Endothelial cell of umbilical vein (primary cell): ENCODE measurements at regions not wholly inside any gene's neighbourhood (a gene's known extent, or its start where the extent isn't known, plus 50 kb on each side); places are given as distances from the start of the nearest gene placed in this dataset.

Source experiments
- BruUV-seq: library from RNA; stranded (reverse); fragments of 400-500 nt; replicated peaks from 2 replicates; lab custom pipeline; 2021; lab: Mats Ljungman, UMichigan
- CTCF ChIA-PET: fragments of 300-600, 350-600 bp; sonication (Branson Sonifier 250); formaldehyde crosslinking; loops from one replicate; lab custom pipeline; 2021; ENCODE audit warnings: antibody characterized with exemption, inconsistent platforms; lab: Charles Lee
- POLR2A ChIA-PET: fragments of 300-600, 350-600 bp; sonication (Branson Sonifier 250); formaldehyde crosslinking; loops from one replicate; lab custom pipeline; 2021; ENCODE audit warnings: antibody characterized with exemption, inconsistent platforms; lab: Charles Lee
- DNase-seq: peaks from one replicate; pipeline ENCODE4 v3.0.0-alpha.2; 2011; ENCODE audit warnings: low read depth, low spot score
- FAIRE-seq: peaks from 2 replicates; lab custom pipeline; 2011; peaks lifted over from hg19 to GRCh38; lab: Jason Lieb, UNC
- H2AFZ ChIP-seq: 2 replicates; pipeline ENCODE4 v1.6.0; 2012; ENCODE audit warnings: low read depth, low read length, control low read depth, inconsistent platforms
- H3K27ac ChIP-seq: 2 replicates; pipeline ENCODE4 v1.5.1; 2011; ENCODE audit warnings: low read depth, mild to moderate bottlenecking, control low read depth, low read length, moderate library complexity; ENCODE audit not compliant: insufficient read depth
- H3K27me3 ChIP-seq, 2 experiments: 2 replicates each; pipeline versions ENCODE4 v1.6.0 to v1.6.1; 2011; ENCODE audit warnings: low read length in 2 of 2, mixed read lengths in 1 of 2; ENCODE audit not compliant: control insufficient read depth in 2 of 2, insufficient read depth in 2 of 2
- H3K36me3 ChIP-seq, 2 experiments: 2 replicates in 1 of 2; 3 replicates in 1 of 2; pipeline ENCODE4 v1.5.1; 2011; ENCODE audit warnings: low read length in 2 of 2, mild to moderate bottlenecking in 1 of 2, moderate library complexity in 1 of 2; ENCODE audit not compliant: control insufficient read depth in 2 of 2, insufficient read depth in 2 of 2; ENCODE audit errors: extremely low read depth in 1 of 2
- H3K4me1 ChIP-seq: 3 replicates; pipeline ENCODE4 v1.5.1; 2011; ENCODE audit warnings: mild to moderate bottlenecking, low read length; ENCODE audit not compliant: control insufficient read depth, insufficient read depth; ENCODE audit errors: extremely low read depth
- H3K4me2 ChIP-seq: 2 replicates; pipeline ENCODE4 v1.6.1; 2011; ENCODE audit warnings: low read length, control low read depth, mixed read lengths; ENCODE audit not compliant: insufficient read depth
- H3K4me3 ChIP-seq, 3 experiments: fragments of 200-600 bp in 1 of 3; sonication (generic), shearing (Covaris generic) in 1 of 3; replicated peaks in 1 of 3; 2 replicates each; pipeline ENCODE4 v1.5.1; 2011 to 2016; ENCODE audit warnings: control low read depth in 3 of 3, low read length in 3 of 3, mild to moderate bottlenecking in 2 of 3, inconsistent platforms in 1 of 3, low read depth in 1 of 3, moderate library complexity in 1 of 3; ENCODE audit not compliant: insufficient read depth in 1 of 3
- H3K79me2 ChIP-seq: 2 replicates; pipeline ENCODE4 v1.6.0; 2012; ENCODE audit warnings: low read length, inconsistent platforms; ENCODE audit not compliant: control insufficient read depth, insufficient read depth
- H3K9ac ChIP-seq: replicated peaks from 2 replicates; pipeline ENCODE3; 2011; ENCODE audit warnings: low read length, control low read depth; ENCODE audit not compliant: insufficient read depth; ENCODE audit errors: extremely low read depth
- H3K9me1 ChIP-seq: replicated peaks from 3 replicates; pipeline ENCODE4 v1.6.0; 2011; ENCODE audit warnings: mild to moderate bottlenecking, low read length; ENCODE audit not compliant: control insufficient read depth, insufficient read depth; ENCODE audit errors: extremely low read depth
- H3K9me3 ChIP-seq: replicated peaks from 2 replicates; pipeline ENCODE4 v1.5.1; 2012; ENCODE audit warnings: low read length, inconsistent platforms; ENCODE audit not compliant: control insufficient read depth, insufficient read depth
- H4K20me1 ChIP-seq: replicated peaks from 2 replicates; pipeline ENCODE3; 2011; ENCODE audit warnings: mild to moderate bottlenecking, low read length; ENCODE audit not compliant: control insufficient read depth, insufficient read depth; ENCODE audit errors: extremely low read depth
- CTCF ChIP-seq, 2 donors: IDR thresholded peaks; 1 replicate in 1 of 2; 2 replicates in 1 of 2; pipeline ENCODE4 v1.5.1; 2011; ENCODE audit warnings: low read length in 2 of 2, mild to moderate bottlenecking in 2 of 2, moderate library complexity in 2 of 2, control low read depth in 1 of 2, inconsistent platforms in 1 of 2, low read depth in 1 of 2; ENCODE audit not compliant: insufficient read depth in 1 of 2; ENCODE audit errors: extremely low read depth in 1 of 2
- FOS ChIP-seq: IDR thresholded peaks from 2 replicates; pipeline ENCODE4 v1.6.1; 2011; ENCODE audit warnings: mild to moderate bottlenecking, low read length, moderate library complexity, borderline replicate concordance; ENCODE audit not compliant: insufficient read depth
- GATA2 ChIP-seq: IDR thresholded peaks from 2 replicates; pipeline ENCODE4 v1.7.0; 2011; ENCODE audit warnings: low read depth, mild to moderate bottlenecking, moderate library complexity, mixed read lengths, low read length; ENCODE audit not compliant: insufficient read length, insufficient read depth
- JUN ChIP-seq: IDR thresholded peaks from 2 replicates; pipeline ENCODE4 v1.6.1; 2011; ENCODE audit warnings: borderline replicate concordance, low read depth; ENCODE audit not compliant: insufficient read length, insufficient read depth
- MAX ChIP-seq: IDR thresholded peaks from 2 replicates; pipeline ENCODE4 v1.6.1; 2011; ENCODE audit not compliant: insufficient read depth, insufficient read length
- MYC ChIP-seq: IDR thresholded peaks from one replicate; pipeline ENCODE4 v1.6.1; 2011; ENCODE audit warnings: mild to moderate bottlenecking, low read depth, low read length
- POLR2A ChIP-seq: IDR thresholded peaks from 2 replicates; pipeline ENCODE4 v1.6.1; 2012; ENCODE audit warnings: low read depth, mild to moderate bottlenecking, control low read depth, low read length
- POLR2AphosphoS5 ChIP-seq: IDR thresholded peaks from 2 replicates; pipeline ENCODE4 v1.6.1; 2012; ENCODE audit warnings: low read depth, mild to moderate bottlenecking, control low read depth, low read length, moderate library complexity; ENCODE audit not compliant: insufficient read depth
- dilution Hi-C: fragments of 300-500 bp; cut with MboI; formaldehyde crosslinking; loops from one replicate; pipeline ENCODE4 v1.15.0; 2019; ENCODE audit warnings: low sequenced_read_pairs; ENCODE audit not compliant: extremely low pct_ligation_motif_present
- intact Hi-C: fragments of 100-400 bp; cut with micrococcal nuclease; formaldehyde crosslinking; loops from one replicate; pipeline ENCODE4 v1.10.0; 2022

- no peaks in the 10 kb centered on the region for H3K9me3 ChIP-seq
- BruUV-seq: no TSS peak
- H3K79me2 ChIP-seq: no peaks in the 10 kb centered on the region
- H4K20me1 ChIP-seq: no peaks in the 10 kb centered on the region
- dilution Hi-C loops: no loop called here
- POLR2A ChIA-PET: no interaction called here
- no peak overlapping the region for H3K4me3 ChIP-seq
- no peak for DNase-seq
- H2AFZ ChIP-seq: no peak overlapping the region
- no peak for TF ChIP-seq FOS
- H3K4me2 ChIP-seq: no peak overlapping the region
- no peaks in the 10 kb centered on the region for H3K36me3 ChIP-seq
- no peak for FAIRE-seq
- no peaks in the 10 kb centered on the region for H3K4me1 ChIP-seq
- H3K9me1 ChIP-seq: no peaks in the 10 kb centered on the region
- H3K27me3 ChIP-seq: no peaks in the 10 kb centered on the region
- intact Hi-C loops: no loop called here
- CTCF ChIA-PET: no interaction called here
- H3K27ac ChIP-seq: no peak overlapping the region
- no peak overlapping the region for H3K9ac ChIP-seq
Measured at GRCh38 chr22:49691256-49691655, 136.4 kb downstream of the BRD1 start.

GRCh38 chr22:49690454-49690853 is 137.2 kb downstream of the BRD1 start:
- H3K36me3 ChIP-seq: no peaks in the 10 kb centered on the region
- H2AFZ ChIP-seq: no peak overlapping the region
- no TSS peak for BruUV-seq
- no peaks in the 10 kb centered on the region for H3K4me1 ChIP-seq
- TF ChIP-seq POLR2AphosphoS5 (no peak), CTCF (IDR thresholded peaks at IDR 0.05; ENCODE audit: extremely low read depth in 1 of 2, insufficient read depth in 1 of 2, low read depth in 1 of 2, low read length in 2 of 2) (no peak), MAX (no peak), MYC (no peak), GATA2 (no peak), JUN (no peak), POLR2A (no peak), FOS (no peak)
- no peaks in the 10 kb centered on the region for H3K9me3 ChIP-seq
- H3K9me1 ChIP-seq: no peaks in the 10 kb centered on the region
- no peaks in the 10 kb centered on the region for H3K79me2 ChIP-seq
- FAIRE-seq: no peak
- POLR2A ChIA-PET: no interaction called here
- no peak overlapping the region for H3K27ac ChIP-seq
- intact Hi-C loops: no loop called here
- H3K9ac ChIP-seq: no peak overlapping the region
- no peaks in the 10 kb centered on the region for H3K27me3 ChIP-seq
- H4K20me1 ChIP-seq: no peaks in the 10 kb centered on the region
- CTCF ChIA-PET: no interaction called here
- dilution Hi-C loops: no loop called here
- H3K4me2 ChIP-seq: no peak overlapping the region
- no peak for DNase-seq
- no peak overlapping the region for H3K4me3 ChIP-seq
